Spleen (tissue), 11 donors: ENCODE measurements at regions not wholly inside any gene's neighbourhood (a gene's known extent, or its start where the extent isn't known, plus 50 kb on each side); places are given as distances from the start of the nearest gene placed in this dataset.

Experiments used
- DNase-seq: peaks from one replicate; pipeline ENCODE4 v3.0.0-alpha.2; 2020
- H3K27ac ChIP-seq, 8 donors: fragments of 200-600 bp; sonication (generic) in 7 of 8; 1 replicate in 4 of 8; 2 replicates in 4 of 8; pipeline versions ENCODE4 v1.5.0 to v1.8.0; 2016 to 2021; ENCODE audit warnings: inconsistent platforms in 4 of 8, mild to moderate bottlenecking in 4 of 8, moderate library complexity in 1 of 8
- H3K27me3 ChIP-seq, 7 donors: fragments of 200-600 bp; sonication (generic) in 6 of 7; replicated peaks in 1 of 7; 1 replicate in 4 of 7; 2 replicates in 3 of 7; pipeline versions ENCODE4 v1.5.0 to v1.8.0; 2016 to 2021; ENCODE audit warnings: inconsistent platforms in 3 of 7, mild to moderate bottlenecking in 1 of 7
- H3K36me3 ChIP-seq, 6 donors: fragments of 200-600 bp; sonication (generic) in 5 of 6; 1 replicate in 4 of 6; 2 replicates in 2 of 6; pipeline versions ENCODE4 v1.5.0 to v1.8.0; 2016 to 2021; ENCODE audit warnings: inconsistent platforms in 2 of 6
- H3K4me1 ChIP-seq, 6 donors: fragments of 200-600 bp; sonication (generic) in 5 of 6; 1 replicate in 3 of 6; 2 replicates in 3 of 6; pipeline versions ENCODE4 v1.5.0 to v1.8.0; 2016 to 2021; ENCODE audit warnings: inconsistent platforms in 3 of 6
- H3K4me3 ChIP-seq, 8 donors: fragments of 200-600 bp; sonication (generic) in 7 of 8; 1 replicate in 4 of 8; 2 replicates in 4 of 8; pipeline versions ENCODE4 v1.5.0 to v1.8.0; 2016 to 2021; ENCODE audit warnings: inconsistent platforms in 4 of 8, mild to moderate bottlenecking in 4 of 8, moderate library complexity in 2 of 8
- H3K9me3 ChIP-seq, 8 donors: fragments of 200-600 bp; sonication (generic) in 7 of 8; 1 replicate in 4 of 8; 2 replicates in 4 of 8; pipeline versions ENCODE4 v1.5.0 to v1.8.0; 2016 to 2021; ENCODE audit warnings: inconsistent platforms in 4 of 8
- CTCF ChIP-seq, 11 experiments: fragments of 200-600 bp in 7 of 11; fragments of 450-650 bp in 4 of 11; sonication (generic) in 4 of 11; IDR thresholded peaks in 8 of 11; conservative IDR thresholded peaks in 3 of 11; 1 replicate in 7 of 11; 2 replicates in 4 of 11; pipeline versions ENCODE4 v1.4.0 to v1.8.0; 2016 to 2021; ENCODE audit warnings: antibody characterized with exemption in 11 of 11, inconsistent platforms in 4 of 11, mild to moderate bottlenecking in 1 of 11
- POLR2A ChIP-seq, 3 donors: fragments of 450-650 bp; IDR thresholded peaks; one replicate each; pipeline ENCODE4 v1.5.1; 2017; ENCODE audit warnings: antibody characterized with exemption in 3 of 3, mild to moderate bottlenecking in 1 of 3
- POLR2AphosphoS5 ChIP-seq, 3 donors: sonication (generic); formaldehyde crosslinking; IDR thresholded peaks; one replicate each; pipeline ENCODE4 v1.5.1; 2017; ENCODE audit warnings: antibody characterized with exemption in 3 of 3
- WGBS, 5 donors: extraction: QIAGEN DNeasy Blood & Tissue Kit in 3 of 5; methylation state at CpG; one replicate each; pipeline versions ENCODE4 v1.1.5 to v1.1.7; 2013 to 2018; 5-methylcytosine and 5-hydroxymethylcytosine counted together
- intact Hi-C: fragments of 100-400 bp; cut with DNase I; formaldehyde crosslinking; loops from one replicate; pipeline ENCODE4 v1.15.0; 2023; ENCODE audit warnings: low total_unique reads
- donor health status: healthy with polysubstance abuse.
- donor health status: DM: no; HTN: no; CAD: no; lungs with moderate emphysema.
- donor health status: DM: no; HTN: no; CAD: no.
- donor health status: Bipolar disorder and iron deficiency.
- donor health status: healthy.
- donor health status: DM: no; HTN: no; CAD: no.
- donor health status: DM: yes; HTN: yes; CAD: no.

GRCh38 chr10:24153031-24153430 is 55.9 kb upstream of the KIAA1217 start:
- H3K27me3 ChIP-seq, result no peaks in the 10 kb centered on the region
- intact Hi-C loops, result no loop called here
- 62 to 84% (median 81%) methylated on average over 3 of the region's 3 CpGs for WGBS, 5 donors
- no peak for DNase-seq
- peaks cover 0 to 21% (median 16%) of the 10 kb centered on the region in 8 donors for H3K9me3 ChIP-seq
- H3K4me3 ChIP-seq, result no peak overlapping the region
- H3K36me3 ChIP-seq, result no peaks in the 10 kb centered on the region
- no peaks in the 10 kb centered on the region for H3K4me1 ChIP-seq
- TF ChIP-seq POLR2AphosphoS5 (IDR thresholded peaks at IDR 0.05) (no peak), CTCF (IDR thresholded peaks at IDR 0.05 in 8 of 11, conservative IDR thresholded peaks at IDR 0.05 in 3 of 11) (no peak), POLR2A (IDR thresholded peaks at IDR 0.05) (no peak)
- no peak overlapping the region for H3K27ac ChIP-seq

DNA sequence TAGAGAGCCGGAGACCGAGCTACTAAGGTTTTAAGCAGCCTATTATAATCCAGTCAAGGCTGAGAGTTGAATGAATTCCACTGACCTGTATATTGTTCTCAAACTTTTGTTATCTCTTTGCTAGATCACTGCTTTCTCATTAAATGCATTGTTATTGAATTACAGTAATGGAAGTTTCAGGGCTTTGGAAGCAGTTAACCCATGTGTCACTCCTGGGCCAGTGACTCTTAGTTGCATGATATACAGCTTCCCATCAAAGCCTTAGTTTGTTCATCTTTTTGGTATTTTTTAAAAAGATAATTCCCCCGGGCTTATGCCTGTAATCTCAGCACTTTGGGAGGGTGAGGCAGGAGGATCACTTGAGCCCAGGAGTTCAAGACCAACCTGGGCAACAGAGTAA is 55.4 kb upstream of the KIAA1217 start:
- TF ChIP-seq CTCF (IDR thresholded peaks at IDR 0.05 in 8 of 11, conservative IDR thresholded peaks at IDR 0.05 in 3 of 11), result no peak
- TF ChIP-seq POLR2A (IDR thresholded peaks at IDR 0.05), result no peak
- no peak for TF ChIP-seq POLR2AphosphoS5 (IDR thresholded peaks at IDR 0.05)
- no peak for DNase-seq
- Histone ChIP-seq H3K4me3 (no peak overlapping the region), H3K9me3 (peaks cover 0 to 22% (median 19%) of the 10 kb centered on the region in 8 donors), H3K4me1 (no peaks in the 10 kb centered on the region), H3K27me3 (no peaks in the 10 kb centered on the region), H3K36me3 (no peaks in the 10 kb centered on the region), H3K27ac (no peak overlapping the region)
- intact Hi-C loops, result no loop called here
- WGBS, 5 donors, result 87 to 91% (median 89%) methylated on average over 3 of the region's 3 CpGs

DNA sequence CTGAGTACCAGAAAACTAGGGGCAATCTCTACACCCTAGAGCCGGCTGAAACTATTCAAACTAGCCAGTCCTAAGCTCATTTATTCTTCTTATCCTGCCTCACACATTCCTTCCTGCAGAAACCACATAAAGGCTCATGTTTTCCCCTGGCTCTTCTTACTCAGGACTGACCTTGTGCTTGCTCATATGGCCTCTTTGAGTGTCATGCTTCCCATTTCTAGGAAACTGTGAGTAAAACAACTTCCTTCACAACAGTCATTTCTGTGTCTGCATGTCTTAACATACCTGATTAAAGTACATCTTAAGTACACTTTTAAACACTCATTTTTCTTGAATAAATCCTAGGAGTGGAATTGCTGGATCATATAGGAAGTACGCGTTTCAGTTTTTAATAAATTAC is 52.3 kb upstream of the KIAA1217 start:
- H3K9me3 ChIP-seq, result peaks cover 0 to 22% (median 19%) of the 10 kb centered on the region in 8 donors
- H3K36me3 ChIP-seq, result no peaks in the 10 kb centered on the region
- no peak overlapping the region for H3K4me3 ChIP-seq
- intact Hi-C loops, result no loop called here
- no peak for DNase-seq
- H3K27ac ChIP-seq, result no peak overlapping the region
- 72 to 81% (median 78%) methylated on average over 3 of the region's 3 CpGs for WGBS, 5 donors
- H3K27me3 ChIP-seq, result no peaks in the 10 kb centered on the region
- no peak for TF ChIP-seq POLR2A (IDR thresholded peaks at IDR 0.05)
- TF ChIP-seq POLR2AphosphoS5 (IDR thresholded peaks at IDR 0.05), result no peak
- TF ChIP-seq CTCF (IDR thresholded peaks at IDR 0.05 in 8 of 11, conservative IDR thresholded peaks at IDR 0.05 in 3 of 11), result no peak
- no peaks in the 10 kb centered on the region for H3K4me1 ChIP-seq

GRCh38 chr10:24157567-24157966 is 51.4 kb upstream of the KIAA1217 start:
- H3K4me3 ChIP-seq, result no peak overlapping the region
- no peak for DNase-seq
- no peak for TF ChIP-seq CTCF (IDR thresholded peaks at IDR 0.05 in 8 of 11, conservative IDR thresholded peaks at IDR 0.05 in 3 of 11)
- H3K4me1 ChIP-seq, result no peaks in the 10 kb centered on the region
- H3K9me3 ChIP-seq, result peaks cover 0 to 22% (median 19%) of the 10 kb centered on the region in 8 donors
- H3K36me3 ChIP-seq, result no peaks in the 10 kb centered on the region
- H3K27me3 ChIP-seq, result no peaks in the 10 kb centered on the region
- intact Hi-C loops, result no loop called here
- H3K27ac ChIP-seq, result no peak overlapping the region
